ENCODE measurements at regions not wholly inside any gene's neighbourhood (a gene's known extent, or its start where the extent isn't known, plus 50 kb on each side); places are given as distances from the start of the nearest gene placed in this dataset.

GRCh38 chr13:22937241-22937640 lies 243.5 kb upstream of the SGCG start:
- no peaks in the 10 kb centered on the region for H3K79me2 ChIP-seq (ENCODE audit: insufficient read depth, low read length)
- H3K4me3 Mint-ChIP-seq = no peak overlapping the region
- H3K14ac ChIP-seq (ENCODE audit: insufficient read depth, low read length) = no peak overlapping the region
- no peak overlapping the region for H3K27ac Mint-ChIP-seq
- H4K20me1 ChIP-seq (ENCODE audit: control insufficient read depth, insufficient read depth, insufficient read length) = no peaks in the 10 kb centered on the region
- no peak overlapping the region for H3K23ac ChIP-seq (ENCODE audit: insufficient read length, low read depth, low read length)
- no peak overlapping the region for H2BK5ac ChIP-seq (ENCODE audit: insufficient read length, low read length)
- no peak overlapping the region for H3K18ac ChIP-seq (ENCODE audit: insufficient read length, low read depth, low read length)
- peaks cover 7 to 15% of the 10 kb centered on the region in 2 experiments; a peak in 3 of 5 replicates for H3K9me3 Mint-ChIP-seq
- no peak overlapping the region for H4K8ac ChIP-seq (replicated peaks; ENCODE audit: insufficient read length, low read depth, low read length)
- no peak overlapping the region for H2BK15ac ChIP-seq (ENCODE audit: low read depth, low read length)
- no peak overlapping the region for H2BK20ac ChIP-seq (ENCODE audit: low read depth, low read length, poor library complexity, severe bottlenecking)
- H3K56ac ChIP-seq (ENCODE audit: insufficient read length, low read depth, low read length) = no peak overlapping the region
- H3T11ph ChIP-seq (ENCODE audit: low read length) = no peak overlapping the region
- no peak overlapping the region for H4K91ac ChIP-seq (ENCODE audit: insufficient read length, low read depth, low read length)
- no peak overlapping the region for H3K4me2 ChIP-seq (ENCODE audit: insufficient read depth, insufficient read length, low read length)
- H3K36me3 Mint-ChIP-seq (ENCODE audit: insufficient read depth in 1 of 3, low read depth in 3 of 3) = peaks cover 2 to 7% (median 6%) of the 10 kb centered on the region in 3 experiments; a peak in 5 of 7 replicates
- no CpG with 5 or more reads among the region's 13 CpGs for WGBS (ENCODE audit: extremely low coverage, insufficient read length, low lambda C conversion rate)
- H3K27ac ChIP-seq (ENCODE audit: insufficient read length, low read depth, low read length) = no peak overlapping the region
- no peak overlapping the region for H2BK120ac ChIP-seq (ENCODE audit: low read depth, low read length, poor library complexity, severe bottlenecking)
- no peak overlapping the region for H4K5ac ChIP-seq (ENCODE audit: insufficient read length, low read depth, low read length)
- DNase-seq = no peak
- H3K23me2 ChIP-seq (ENCODE audit: insufficient read length, low read depth, low read length, poor library complexity, severe bottlenecking) = no peaks in the 10 kb centered on the region
- no peak overlapping the region for H2AFZ ChIP-seq (ENCODE audit: low read length)
- H3K9ac ChIP-seq (ENCODE audit: extremely low read depth, insufficient read length, low read length) = no peak overlapping the region
- H3K79me1 ChIP-seq (ENCODE audit: insufficient read depth, low read depth, low read length, poor library complexity, severe bottlenecking) = no peaks in the 10 kb centered on the region
- H3K9me3 ChIP-seq (ENCODE audit: control insufficient read depth, low read depth, low read length) = no peaks in the 10 kb centered on the region
- no peak overlapping the region for H2BK12ac ChIP-seq (ENCODE audit: insufficient read length, low read depth, low read length)
- H3K4me1 ChIP-seq (ENCODE audit: insufficient read depth, low read length) = no peaks in the 10 kb centered on the region
- H3K4ac ChIP-seq (ENCODE audit: low read depth, low read length) = no peak overlapping the region
- H3K27me3 ChIP-seq (ENCODE audit: insufficient read depth, low read length) = no peaks in the 10 kb centered on the region
- H3K27me3 Mint-ChIP-seq (ENCODE audit: low read depth) = no peaks in the 10 kb centered on the region
- H2AK5ac ChIP-seq (ENCODE audit: insufficient read length, low read length) = no peak overlapping the region
- TF ChIP-seq CTCF (conservative IDR thresholded peaks at IDR 0.05) = no peak
- H3K4me1 Mint-ChIP-seq = no peaks in the 10 kb centered on the region
